ENCODE measurements at regions not wholly inside any gene's neighbourhood (a gene's known extent, or its start where the extent isn't known, plus 50 kb on each side); places are given as distances from the start of the nearest gene placed in this dataset.

GRCh38 chr5:35359859-35360258 lies 129.6 kb upstream of the PRLR start (continued):
- TF ChIP-seq BRCA1 (IDR thresholded peaks at IDR 0.05; ENCODE audit: low read depth, low read length) = no peak
- no peak for TF ChIP-seq CHD7 (IDR thresholded peaks at IDR 0.05; ENCODE audit: insufficient replicate concordance, low read length)
- TF ChIP-seq CBX8 (IDR thresholded peaks at IDR 0.05; ENCODE audit: borderline replicate concordance, low read depth, low read length) = no peak
- TF ChIP-seq HDAC6 (IDR thresholded peaks at IDR 0.05; ENCODE audit: low read depth, low read length) = no peak
- no peak for TF ChIP-seq USF2 (IDR thresholded peaks at IDR 0.05; ENCODE audit: low read length)

Measured in H1 (cell line).